Fibroblast of lung (primary cell): ENCODE measurements at regions not wholly inside any gene's neighbourhood (a gene's known extent, or its start where the extent isn't known, plus 50 kb on each side); places are given as distances from the start of the nearest gene placed in this dataset.
A peak's percentile ranks its signal among the peaks of the same experiment; 100 is the strongest.

Experiments used
- DNase-seq, 2 donors: peaks; one replicate each; pipeline versions ENCODE4 v3.0.0 to v3.0.0-alpha.2; 2010; ENCODE audit warnings: low read depth in 2 of 2
- H2AFZ ChIP-seq: 2 replicates; pipeline ENCODE4 v1.5.1; 2012; ENCODE audit warnings: low read length, control low read depth, inconsistent platforms
- H3K27ac ChIP-seq: 2 replicates; pipeline ENCODE4 v1.5.1; 2011; ENCODE audit warnings: low read length, control low read depth; ENCODE audit not compliant: insufficient read depth
- H3K27me3 ChIP-seq: 2 replicates; pipeline ENCODE4 v1.5.1; 2011; ENCODE audit warnings: mild to moderate bottlenecking, low read length; ENCODE audit not compliant: control insufficient read depth, insufficient read depth
- H3K36me3 ChIP-seq: 2 replicates; pipeline ENCODE4 v1.5.1; 2011; ENCODE audit warnings: low read length; ENCODE audit not compliant: control insufficient read depth, insufficient read depth
- H3K4me1 ChIP-seq: 2 replicates; pipeline ENCODE4 v1.5.1; 2011; ENCODE audit warnings: low read length; ENCODE audit not compliant: control insufficient read depth, insufficient read depth; ENCODE audit errors: extremely low read depth
- H3K4me2 ChIP-seq: 2 replicates; pipeline ENCODE4 v1.5.1; 2011; ENCODE audit warnings: low read length, control low read depth; ENCODE audit not compliant: insufficient read depth; ENCODE audit errors: extremely low read depth
- H3K4me3 ChIP-seq, 4 experiments: fragments of 200-600 bp in 1 of 4; sonication (generic) in 1 of 4; replicated peaks in 1 of 4; 2 replicates each; pipeline ENCODE4 v1.5.1; 2011 to 2016; ENCODE audit warnings: low read length in 4 of 4, low read depth in 3 of 4, mild to moderate bottlenecking in 3 of 4, control low read depth in 2 of 4, inconsistent platforms in 1 of 4, mixed read lengths in 1 of 4; ENCODE audit not compliant: insufficient read depth in 1 of 4; ENCODE audit errors: control extremely low read depth in 1 of 4
- H3K79me2 ChIP-seq: 2 replicates; pipeline ENCODE4 v1.5.1; 2012; ENCODE audit warnings: mild to moderate bottlenecking, low read length, inconsistent platforms; ENCODE audit not compliant: control insufficient read depth, insufficient read depth
- H3K9ac ChIP-seq: 2 replicates; pipeline ENCODE4 v1.5.1; 2011; ENCODE audit warnings: mild to moderate bottlenecking, low read length, control low read depth; ENCODE audit not compliant: insufficient read depth
- H3K9me3 ChIP-seq: 2 replicates; pipeline ENCODE4 v1.5.1; 2012; ENCODE audit warnings: low read depth, low read length; ENCODE audit not compliant: control insufficient read depth, insufficient read depth
- H4K20me1 ChIP-seq: 2 replicates; pipeline ENCODE4 v1.5.1; 2011; ENCODE audit warnings: low read length; ENCODE audit not compliant: control insufficient read depth, insufficient read depth; ENCODE audit errors: extremely low read depth
- CTCF ChIP-seq, 2 donors: IDR thresholded peaks in 1 of 2; conservative IDR thresholded peaks in 1 of 2; 1 replicate in 1 of 2; 2 replicates in 1 of 2; pipeline ENCODE4 v1.5.1; 2011 to 2012; ENCODE audit warnings: low read length in 2 of 2, control low read depth in 1 of 2, inconsistent platforms in 1 of 2, low read depth in 1 of 2, mild to moderate bottlenecking in 1 of 2
- EZH2 ChIP-seq: IDR thresholded peaks from 2 replicates; pipeline ENCODE4 v1.5.1; 2012; ENCODE audit warnings: low read length, control low read depth, mild to moderate bottlenecking; ENCODE audit errors: missing control alignments

DNA sequence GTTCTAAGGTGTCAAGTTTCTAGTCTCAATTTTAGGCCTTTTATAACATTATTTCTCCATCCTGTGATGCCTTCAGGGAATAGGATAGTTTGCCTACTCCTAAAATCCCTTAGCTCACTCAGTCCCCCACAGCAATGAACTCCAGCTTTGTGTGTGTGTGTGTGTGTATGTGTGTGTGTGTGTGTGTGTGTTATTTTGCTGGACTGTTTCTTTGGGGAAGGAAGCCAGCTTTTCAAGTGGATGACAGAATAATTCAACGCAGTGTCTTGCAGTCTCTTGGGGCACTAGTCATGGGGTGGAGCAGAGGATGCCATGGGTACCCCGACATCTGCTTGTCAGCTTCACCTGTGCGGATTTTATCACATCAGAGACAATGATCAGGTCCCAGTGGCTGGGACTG lies 262.8 kb upstream of the DAPK1 start:
- Histone ChIP-seq H4K20me1 (no peaks in the 10 kb centered on the region), H3K36me3 (no peaks in the 10 kb centered on the region), H3K9ac (no peak overlapping the region), H3K4me2 (no peak overlapping the region), H3K4me1 (no peaks in the 10 kb centered on the region), H3K79me2 (no peaks in the 10 kb centered on the region), H3K27ac (no peak overlapping the region), H3K4me3 (no peak overlapping the region), H3K27me3 (no peaks in the 10 kb centered on the region), H3K9me3 (no peaks in the 10 kb centered on the region), H2AFZ (no peak overlapping the region)
- no peak for DNase-seq
- no peak for TF ChIP-seq EZH2
- TF ChIP-seq CTCF (conservative IDR thresholded peaks at IDR 0.05 in 1 of 2, IDR thresholded peaks at IDR 0.05 in 1 of 2; ENCODE audit: low read depth in 1 of 2, low read length in 2 of 2): no peak

- Histone ChIP-seq H3K4me3 (no peak overlapping the region), H3K4me2 (no peak overlapping the region), H4K20me1 (no peaks in the 10 kb centered on the region), H3K9ac (no peak overlapping the region), H3K9me3 (no peaks in the 10 kb centered on the region), H3K36me3 (no peaks in the 10 kb centered on the region), H3K4me1 (no peaks in the 10 kb centered on the region), H3K27ac (no peak overlapping the region), H3K79me2 (no peaks in the 10 kb centered on the region), H2AFZ (no peak overlapping the region), H3K27me3 (no peaks in the 10 kb centered on the region)
- no peak for DNase-seq
- TF ChIP-seq EZH2: no peak
- no peak for TF ChIP-seq CTCF (conservative IDR thresholded peaks at IDR 0.05 in 1 of 2, IDR thresholded peaks at IDR 0.05 in 1 of 2; ENCODE audit: low read depth in 1 of 2, low read length in 2 of 2)
Observed at GRCh38 chr9:87236546-87236945, 261.1 kb upstream of the DAPK1 start.

DNA sequence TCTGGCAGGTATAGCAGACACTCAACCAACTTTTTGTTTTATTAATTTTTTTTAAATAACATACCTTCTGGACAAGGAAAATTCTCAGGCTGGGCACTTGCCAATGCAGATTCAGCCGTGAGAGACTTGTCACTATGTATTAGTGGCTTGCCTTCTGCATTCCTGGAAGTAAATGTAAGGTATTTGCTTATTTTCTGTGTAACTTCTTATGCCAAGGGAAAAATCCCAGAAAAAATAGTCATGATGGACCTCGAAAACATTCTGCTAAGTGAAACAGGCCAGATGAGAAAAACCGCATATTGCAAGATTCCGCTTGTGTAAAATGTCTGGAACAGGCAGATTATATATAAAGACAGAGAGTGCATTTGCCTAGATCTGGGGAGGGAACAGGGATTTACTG lies 260.3 kb upstream of the DAPK1 start:
- Histone ChIP-seq H3K36me3 (no peaks in the 10 kb centered on the region), H3K4me1 (no peaks in the 10 kb centered on the region), H2AFZ (no peak overlapping the region), H3K27ac (no peak overlapping the region), H4K20me1 (no peaks in the 10 kb centered on the region), H3K4me3 (no peak overlapping the region), H3K9me3 (no peaks in the 10 kb centered on the region), H3K4me2 (no peak overlapping the region), H3K27me3 (no peaks in the 10 kb centered on the region), H3K79me2 (no peaks in the 10 kb centered on the region), H3K9ac (no peak overlapping the region)
- TF ChIP-seq EZH2: no peak
- TF ChIP-seq CTCF (conservative IDR thresholded peaks at IDR 0.05 in 1 of 2, IDR thresholded peaks at IDR 0.05 in 1 of 2; ENCODE audit: low read depth in 1 of 2, low read length in 2 of 2): no peak
- peak in 1 of 2 donors; percentile 5 for DNase-seq
